Bronchial epithelial cell (primary cell): ENCODE measurements at regions not wholly inside any gene's neighbourhood (a gene's known extent, or its start where the extent isn't known, plus 50 kb on each side); places are given as distances from the start of the nearest gene placed in this dataset.
"Not testable (repeated sequence)": the region's sequence is repeated elsewhere in the genome, so short reads cannot be mapped to it uniquely, and the experiment has no call there.

ENCODE experiments used
- DNase-seq: peaks from one replicate; pipeline ENCODE4 v3.0.0-alpha.2; 2010; ENCODE audit warnings: low read depth
- FAIRE-seq: peaks from 2 replicates; lab custom pipeline; 2011; peaks lifted over from hg19 to GRCh38; lab: Jason Lieb, UNC
- H3K27me3 ChIP-seq: 2 replicates; pipeline ENCODE4 v1.5.1; 2011; ENCODE audit warnings: low read length; ENCODE audit not compliant: control insufficient read depth, insufficient read depth
- H3K36me3 ChIP-seq: 2 replicates; pipeline ENCODE4 v1.5.1; 2011; ENCODE audit warnings: low read length; ENCODE audit not compliant: control insufficient read depth, insufficient read depth
- H3K4me3 ChIP-seq: 2 replicates; pipeline ENCODE4 v1.5.1; 2011; ENCODE audit warnings: mild to moderate bottlenecking, low read depth, low read length, control low read depth
- CTCF ChIP-seq: IDR thresholded peaks from 2 replicates; pipeline ENCODE4 v1.5.1; 2011; ENCODE audit warnings: mild to moderate bottlenecking, moderate library complexity, low read length, control low read depth, inconsistent platforms; ENCODE audit not compliant: insufficient read depth, severe bottlenecking

DNA sequence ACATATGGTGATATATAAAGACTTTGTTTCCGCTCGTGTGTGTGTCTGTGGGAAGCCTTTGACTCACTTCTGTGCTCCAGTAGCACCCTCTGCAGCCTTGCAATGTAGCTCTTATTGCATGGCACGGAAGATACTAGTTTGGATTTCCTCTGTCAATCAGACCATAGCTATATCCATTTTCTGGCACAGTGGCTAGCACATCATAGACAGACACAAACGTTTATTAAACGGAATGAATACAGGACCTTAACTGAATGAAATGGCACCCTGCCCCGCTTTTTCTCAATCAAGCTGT is 124.0 kb upstream of the PTPN20 start:
- TF ChIP-seq CTCF, result peak; percentile 15
- Histone ChIP-seq H3K27me3 (no peaks in the 10 kb centered on the region), H3K36me3 (no peaks in the 10 kb centered on the region), H3K4me3 (peak overlapping the region; percentile 77)
- FAIRE-seq (no peak), DNase-seq (peak; percentile 56)

- not testable (repeated sequence) for DNase-seq, H3K4me3 ChIP-seq, FAIRE-seq, H3K36me3 ChIP-seq, H3K27me3 ChIP-seq
These were observed 118.4 kb upstream of the PTPN20 start for GRCh38 chr10:46792657-46793357.

DNA sequence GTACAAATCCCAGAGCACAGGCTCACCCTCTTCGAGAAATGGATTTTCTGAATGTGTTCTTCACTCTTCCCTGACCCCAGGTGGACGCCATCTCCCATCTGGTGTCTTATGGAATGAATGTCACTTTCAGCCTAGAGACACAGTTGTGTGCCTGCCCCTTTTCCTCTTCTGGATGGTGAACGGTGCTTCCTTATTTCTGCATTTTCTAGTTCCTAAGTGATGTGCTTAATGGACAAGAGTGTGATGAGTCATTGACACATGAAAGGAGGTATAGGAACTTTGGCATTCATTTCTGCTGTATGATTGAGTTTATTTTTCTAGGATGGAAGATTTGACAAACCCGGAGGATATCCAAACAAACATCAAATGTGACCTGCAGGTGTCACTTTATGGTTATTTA is 114.9 kb upstream of the PTPN20 start:
- not testable (repeated sequence) for FAIRE-seq, H3K4me3 ChIP-seq, H3K27me3 ChIP-seq, H3K36me3 ChIP-seq, DNase-seq

DNA sequence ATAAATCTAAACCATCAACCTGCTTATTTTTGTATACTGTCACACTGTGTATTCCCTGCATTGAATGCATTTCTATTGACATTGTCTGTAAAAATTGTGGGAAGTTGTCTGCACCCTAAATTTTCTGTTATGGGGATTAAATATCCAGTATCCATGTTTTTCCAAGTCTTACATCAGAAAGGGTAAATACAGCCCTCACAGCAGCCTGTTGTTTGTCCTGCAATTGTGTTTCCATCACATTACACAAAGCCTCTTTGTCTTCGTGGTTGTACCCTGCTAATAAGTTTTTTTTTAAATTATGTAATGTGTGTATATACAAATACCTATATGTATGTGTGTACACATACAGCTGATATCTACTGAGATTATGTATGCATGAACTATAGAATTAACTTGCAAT is 109.2 kb upstream of the PTPN20 start:
- not testable (repeated sequence) for H3K27me3 ChIP-seq, H3K36me3 ChIP-seq, FAIRE-seq, H3K4me3 ChIP-seq, DNase-seq

- not testable (repeated sequence) for FAIRE-seq, DNase-seq, H3K27me3 ChIP-seq, H3K36me3 ChIP-seq, H3K4me3 ChIP-seq
These were observed 108.1 kb upstream of the PTPN20 start for GRCh38 chr10:46803082-46803481.

DNA sequence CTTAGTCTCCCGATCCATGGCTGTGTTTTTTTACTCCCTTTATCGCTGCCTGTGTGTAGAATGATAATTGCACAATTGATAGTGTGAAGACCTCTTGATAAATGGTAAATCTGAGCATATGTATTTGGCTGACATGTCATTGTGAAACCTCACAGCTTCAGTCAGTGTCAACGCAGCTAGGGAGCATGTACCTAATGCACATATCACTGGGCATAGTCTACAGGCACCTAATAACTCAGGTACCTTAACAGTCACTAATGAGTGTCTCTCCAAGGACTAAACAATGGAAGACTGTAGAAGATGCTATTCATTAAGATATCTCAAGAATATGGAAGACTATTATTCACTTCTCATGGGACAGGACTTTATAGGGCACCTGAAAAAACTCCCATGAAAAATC is 101.0 kb upstream of the PTPN20 start:
- H3K36me3 ChIP-seq, H3K4me3 ChIP-seq, FAIRE-seq, H3K27me3 ChIP-seq, DNase-seq: not testable (repeated sequence)

GRCh38 chr10:46816126-46816525 is 95.1 kb upstream of the PTPN20 start:
- not testable (repeated sequence) for DNase-seq, H3K36me3 ChIP-seq, FAIRE-seq, H3K4me3 ChIP-seq, H3K27me3 ChIP-seq

- not testable (repeated sequence) for DNase-seq, H3K27me3 ChIP-seq, H3K4me3 ChIP-seq, FAIRE-seq, H3K36me3 ChIP-seq
These were observed 70.7 kb upstream of the PTPN20 start for GRCh38 chr10:46840393-46841050.

DNA sequence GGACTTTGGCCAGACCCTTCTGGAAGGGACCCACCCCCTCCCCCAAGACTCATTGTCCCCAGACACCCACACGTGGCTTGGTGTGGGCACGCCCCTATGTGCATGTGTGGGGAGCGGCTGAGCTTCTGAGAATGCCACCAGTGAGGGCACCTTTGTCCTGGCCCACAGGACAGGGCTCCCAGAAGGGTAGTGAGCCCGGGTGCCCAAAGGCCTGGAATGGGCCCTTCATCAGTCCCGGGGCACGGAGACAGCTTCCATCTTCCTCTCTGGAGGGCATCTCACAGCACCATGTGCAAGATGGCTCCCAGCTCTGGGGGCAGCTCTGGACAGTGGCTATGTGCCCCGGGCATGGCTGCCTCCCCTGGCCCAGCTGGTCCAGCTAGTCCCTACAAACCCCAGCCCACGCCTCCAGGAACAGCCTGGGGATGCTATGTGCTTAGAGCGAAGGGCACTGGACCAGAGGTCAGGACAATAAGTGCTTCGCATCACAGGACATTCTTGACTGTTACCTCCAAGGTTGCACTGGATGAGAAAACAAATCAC is 70.1 kb upstream of the PTPN20 start:
- H3K4me3 ChIP-seq, H3K27me3 ChIP-seq, FAIRE-seq, H3K36me3 ChIP-seq, DNase-seq: not testable (repeated sequence)

- H3K36me3 ChIP-seq, H3K4me3 ChIP-seq, FAIRE-seq, DNase-seq, H3K27me3 ChIP-seq: not testable (repeated sequence)
These were observed 66.0 kb upstream of the PTPN20 start for GRCh38 chr10:46845194-46845593.

DNA sequence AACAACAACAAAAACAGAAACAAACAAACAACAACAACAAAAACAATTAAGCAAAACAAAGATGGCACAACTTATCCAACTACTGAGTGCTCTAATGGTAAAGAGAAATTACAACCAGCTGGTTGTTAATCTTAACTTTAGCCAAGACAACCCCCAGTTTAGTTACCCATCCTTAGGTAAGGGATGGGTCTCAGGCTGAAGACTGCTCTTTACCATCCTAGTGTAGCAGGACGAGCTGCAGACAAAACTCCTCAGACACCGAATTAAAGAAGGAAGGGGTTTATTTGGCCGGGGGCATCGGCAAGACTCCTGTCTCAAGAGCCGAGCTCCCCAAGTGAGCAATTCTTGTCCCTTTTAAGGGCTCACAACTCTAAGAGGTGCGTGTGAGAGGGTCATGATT is 65.6 kb upstream of the PTPN20 start:
- not testable (repeated sequence) for H3K4me3 ChIP-seq, H3K36me3 ChIP-seq, FAIRE-seq, DNase-seq, H3K27me3 ChIP-seq

GRCh38 chr10:46860753-46861152 is 50.5 kb upstream of the PTPN20 start:
- H3K4me3 ChIP-seq, DNase-seq, H3K36me3 ChIP-seq, H3K27me3 ChIP-seq, FAIRE-seq: not testable (repeated sequence)
